ENCODE measurements at regions not wholly inside any gene's neighbourhood (a gene's known extent, or its start where the extent isn't known, plus 50 kb on each side); places are given as distances from the start of the nearest gene placed in this dataset.
"Not testable (repeated sequence)": the region's sequence is repeated elsewhere in the genome, so short reads cannot be mapped to it uniquely, and the experiment has no call there.

DNA sequence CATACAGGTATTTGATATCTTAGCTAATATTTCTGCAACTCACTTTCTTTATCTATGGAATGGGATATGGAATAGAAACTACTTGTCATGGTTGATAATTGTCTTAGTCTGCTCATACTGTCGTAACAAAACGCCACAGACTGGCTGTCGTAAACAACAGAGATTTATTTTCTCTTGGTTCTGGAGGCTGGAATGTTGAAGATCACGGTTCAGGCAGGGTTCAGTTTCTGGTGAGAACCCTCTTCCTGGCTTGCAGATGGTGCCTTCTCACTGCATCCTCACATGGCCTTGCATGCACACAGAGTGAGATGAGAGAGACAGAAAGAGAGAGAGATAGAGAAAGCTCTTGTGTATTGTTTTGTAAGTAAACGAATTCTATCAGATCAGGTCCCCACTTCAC lies 332.7 kb upstream of the MAGI2 start:
- in situ Hi-C loops (cut with HindIII; ENCODE audit: low sequenced_read_pairs): no loop called here

DNA sequence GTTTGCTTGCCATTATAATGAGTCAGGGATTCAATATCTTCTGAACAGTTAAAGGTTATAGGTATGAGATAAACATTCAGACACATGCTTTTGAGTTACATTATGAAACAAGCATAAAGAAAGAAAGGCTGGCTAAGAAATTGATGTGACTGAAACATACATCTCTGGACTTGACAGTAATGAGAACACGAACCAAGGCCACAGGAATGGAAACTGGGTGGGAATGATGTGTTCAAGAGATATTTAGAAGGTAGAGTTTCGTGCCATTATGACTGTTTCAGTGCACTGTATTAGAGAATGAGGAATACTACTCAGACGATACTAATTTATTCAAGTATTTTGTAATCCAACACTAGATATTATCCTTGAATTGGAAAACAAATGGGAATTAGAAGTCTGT lies 332.1 kb upstream of the MAGI2 start:
- in situ Hi-C loops (cut with HindIII; ENCODE audit: low sequenced_read_pairs): no loop called here

DNA sequence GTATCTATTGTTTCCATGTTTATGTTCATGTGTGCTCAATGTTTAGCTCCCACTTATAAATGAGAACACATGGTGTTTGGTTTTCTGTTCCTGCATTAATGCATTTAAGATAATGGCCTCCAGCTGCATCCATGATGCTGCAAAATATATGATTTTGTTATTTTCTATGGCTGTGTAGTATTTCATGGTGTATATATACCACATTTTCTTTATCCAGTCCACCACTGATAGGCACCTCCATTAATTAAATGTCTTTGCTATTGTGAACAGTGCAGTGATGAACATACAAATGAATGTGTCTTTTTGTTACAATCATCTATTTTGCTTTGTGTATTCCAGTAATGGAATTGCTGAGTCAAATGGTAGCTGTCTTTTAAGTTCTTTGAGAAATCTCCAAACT lies 329.4 kb upstream of the MAGI2 start:
- in situ Hi-C loops (cut with HindIII; ENCODE audit: low sequenced_read_pairs): no loop called here

DNA sequence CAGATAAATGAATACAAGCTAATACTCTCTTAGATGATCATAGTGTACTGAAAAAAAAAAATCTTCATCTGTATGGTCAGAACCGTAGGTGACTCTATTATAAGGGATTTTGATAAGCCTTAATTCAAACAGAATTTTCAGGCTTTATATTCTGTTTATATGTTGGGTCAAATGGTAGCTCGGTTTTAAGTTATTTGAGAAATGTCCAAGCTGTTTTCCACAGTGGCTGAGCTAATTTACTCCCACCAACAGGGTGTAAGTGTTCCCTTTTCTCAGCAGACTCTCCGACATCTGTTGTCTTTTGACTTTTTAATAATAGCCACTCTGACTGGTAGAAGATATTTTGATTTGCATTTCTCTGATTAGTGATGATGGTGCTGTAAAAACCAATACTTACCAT lies 328.8 kb upstream of the MAGI2 start:
- in situ Hi-C loops (cut with HindIII; ENCODE audit: low sequenced_read_pairs): no loop called here

DNA sequence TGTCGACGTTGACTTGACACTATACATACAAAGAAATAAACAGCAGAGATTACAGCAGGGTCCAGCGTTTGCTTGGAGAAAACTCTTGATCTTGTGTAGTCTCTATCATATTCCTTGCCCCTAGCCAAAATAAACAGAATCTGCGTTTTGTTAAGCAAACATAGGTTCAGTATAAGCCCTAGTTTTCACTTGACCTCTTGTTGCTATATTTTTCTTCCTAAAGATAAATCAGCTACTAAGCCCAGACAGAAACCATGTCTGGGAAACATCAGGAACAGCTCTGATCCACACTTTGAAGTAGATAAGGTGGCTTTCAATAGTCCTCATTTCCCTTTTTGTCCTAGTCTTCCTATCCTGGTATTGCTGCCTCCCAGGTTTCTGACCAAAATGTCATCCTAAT lies 328.2 kb upstream of the MAGI2 start:
- in situ Hi-C loops (cut with HindIII; ENCODE audit: low sequenced_read_pairs): no loop called here

DNA sequence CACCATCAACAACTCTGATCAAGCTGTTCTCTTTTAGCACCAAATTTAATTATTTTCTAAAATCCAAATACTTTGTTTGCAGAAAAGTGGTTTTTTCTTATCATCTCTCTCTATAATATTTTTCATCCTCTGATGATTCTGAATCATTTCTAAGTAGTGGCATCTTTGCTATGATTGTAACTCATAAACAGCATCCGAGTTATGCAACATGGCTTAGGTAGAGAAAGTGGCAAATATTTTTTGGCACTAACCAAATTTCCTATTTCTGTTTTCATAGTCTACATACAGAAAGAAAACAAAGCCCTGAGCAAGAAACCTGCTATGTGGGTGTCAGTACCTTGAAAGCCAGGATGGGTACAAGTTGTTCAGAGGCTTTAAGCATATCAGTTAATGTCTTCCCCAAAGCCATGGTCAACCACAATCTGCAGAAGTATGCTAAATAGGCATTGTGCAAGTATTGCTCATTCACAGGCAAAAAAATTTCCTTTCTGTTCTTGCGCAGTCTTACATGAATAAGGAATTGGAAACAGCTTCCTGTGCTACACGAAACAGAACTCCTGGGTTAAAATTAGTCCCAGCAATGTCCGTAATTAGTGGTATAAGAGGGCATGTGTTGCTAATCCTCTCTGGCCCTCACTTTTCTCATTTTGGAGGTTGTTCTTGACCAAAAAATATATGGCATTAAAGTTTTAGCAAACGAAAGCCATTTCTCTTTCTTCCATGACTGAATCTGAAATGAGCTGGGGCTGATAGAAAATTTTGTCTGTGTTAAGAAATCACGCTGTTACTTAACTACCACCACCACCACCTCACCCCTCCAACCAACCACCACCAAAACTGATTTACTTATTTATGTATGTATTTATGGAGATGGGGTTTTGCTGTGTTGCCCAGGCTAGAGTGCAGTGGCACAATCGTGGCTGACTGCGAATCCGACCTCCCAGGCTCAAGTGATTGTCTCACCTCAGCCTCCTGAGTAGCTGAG lies 325.6 kb upstream of the MAGI2 start:
- in situ Hi-C loops (cut with HindIII; ENCODE audit: low sequenced_read_pairs): no loop called here

DNA sequence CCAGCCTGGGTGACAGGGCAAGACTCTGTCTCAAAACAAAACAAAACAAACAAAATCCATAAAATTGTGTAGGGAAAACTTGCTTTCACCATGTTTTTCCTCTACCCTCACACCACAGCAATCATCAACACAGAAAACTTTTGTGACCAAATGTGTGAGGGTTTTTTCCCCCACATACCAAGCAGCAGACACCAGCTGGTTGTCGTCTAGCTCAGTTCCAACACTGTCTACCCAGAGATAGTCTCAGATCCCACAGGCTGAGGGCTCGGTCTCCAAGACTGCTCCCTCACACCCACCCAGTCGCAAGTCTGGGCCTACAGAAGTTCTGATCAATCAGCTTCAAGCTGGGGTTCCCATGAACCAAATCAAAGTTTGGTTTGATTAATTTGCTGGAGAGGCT lies 322.4 kb upstream of the MAGI2 start:
- in situ Hi-C loops (cut with HindIII; ENCODE audit: low sequenced_read_pairs): no loop called here

DNA sequence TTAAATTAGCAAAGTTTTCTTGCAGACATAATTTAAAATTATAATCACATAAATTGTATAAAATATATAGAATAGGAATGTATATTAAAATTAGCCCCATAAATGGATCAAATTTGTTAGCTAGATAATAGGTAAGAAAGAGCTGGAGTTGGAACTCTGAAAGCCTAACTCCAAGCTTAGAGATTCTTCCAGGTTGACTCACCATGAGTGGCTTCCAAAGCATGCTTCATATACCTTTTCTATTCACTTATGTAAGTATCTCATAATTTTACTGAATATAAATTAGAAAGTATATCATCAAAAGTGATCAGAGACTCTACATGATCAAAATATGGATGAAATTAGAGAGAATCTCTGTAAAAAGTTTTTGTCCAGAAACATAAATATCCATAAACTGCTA lies 320.7 kb upstream of the MAGI2 start:
- in situ Hi-C loops (cut with HindIII; ENCODE audit: low sequenced_read_pairs): no loop called here

DNA sequence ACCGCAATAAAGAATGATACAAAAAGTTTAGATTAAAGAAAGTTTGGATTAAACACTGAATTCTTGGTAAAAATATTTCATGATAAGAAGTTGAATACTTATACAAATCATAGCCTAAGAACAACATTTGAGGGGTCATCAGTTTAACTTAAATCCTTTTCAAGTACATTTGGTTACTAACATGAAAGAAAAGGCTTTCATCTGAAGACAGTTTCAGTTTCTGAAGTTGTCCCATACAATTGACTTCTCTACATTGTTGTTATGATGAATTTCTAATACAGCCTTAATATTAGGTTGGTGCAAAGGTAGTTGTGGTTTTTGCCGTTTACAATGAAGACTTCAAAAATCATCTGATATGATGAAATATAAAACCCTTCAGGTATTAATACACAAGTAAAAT lies 317.5 kb upstream of the MAGI2 start:
- in situ Hi-C loops (cut with HindIII; ENCODE audit: low sequenced_read_pairs): no loop called here

DNA sequence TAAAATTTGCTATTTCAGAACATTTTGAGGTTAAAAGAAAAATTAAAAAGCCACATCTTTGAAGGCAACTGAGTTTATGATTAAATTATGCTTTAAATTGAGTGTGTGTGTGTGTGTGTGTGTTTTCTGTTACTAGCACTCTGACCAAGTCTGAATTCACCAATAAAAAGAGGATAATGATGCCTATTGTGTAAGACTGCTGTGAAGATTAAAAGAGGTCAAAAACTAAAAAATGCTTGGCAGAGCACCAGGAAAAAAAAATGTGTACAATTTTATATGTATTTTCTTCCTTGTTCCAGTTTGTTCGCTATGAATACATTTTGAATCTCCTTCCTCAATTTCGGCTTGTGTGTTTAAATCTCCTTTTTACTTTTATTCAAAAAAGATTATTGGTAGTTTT lies 316.6 kb upstream of the MAGI2 start:
- in situ Hi-C loops (cut with HindIII; ENCODE audit: low sequenced_read_pairs): no loop called here

DNA sequence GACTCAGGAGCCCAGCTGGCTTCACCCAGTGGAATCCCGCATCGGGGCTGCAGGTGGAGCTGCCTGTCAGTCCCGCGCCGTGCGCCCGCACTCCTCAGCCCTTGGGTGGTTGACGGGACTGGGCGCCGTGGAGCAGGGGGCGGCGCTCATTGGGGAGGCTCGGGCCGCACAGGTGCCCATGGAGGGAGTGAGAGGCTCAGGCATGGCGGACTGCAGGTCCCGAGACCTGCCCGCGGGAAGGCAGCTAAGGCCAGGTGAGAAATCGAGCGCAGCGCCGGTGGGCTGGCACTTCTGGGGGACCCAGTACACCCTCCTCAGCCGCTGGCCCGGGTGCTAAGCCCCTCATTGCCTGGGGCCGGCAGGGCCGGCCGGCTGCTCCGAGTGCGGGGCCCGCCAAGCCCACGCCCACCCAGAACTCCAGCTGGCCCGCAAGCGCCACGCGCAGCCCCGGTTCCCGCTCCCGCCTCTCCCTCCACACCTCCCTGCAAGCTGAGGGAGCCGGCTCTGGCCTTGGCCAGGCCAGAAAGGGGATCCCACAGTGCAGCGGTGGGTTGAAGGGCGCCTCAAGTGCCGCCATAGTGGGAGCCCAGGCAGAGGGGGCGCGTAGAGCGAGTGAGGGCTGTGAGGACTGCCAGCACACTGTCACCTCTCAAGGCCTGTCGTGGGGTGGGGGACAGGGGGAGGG lies 314.6 kb upstream of the MAGI2 start:
- in situ Hi-C loops (cut with HindIII; ENCODE audit: low sequenced_read_pairs): not testable (repeated sequence)

DNA sequence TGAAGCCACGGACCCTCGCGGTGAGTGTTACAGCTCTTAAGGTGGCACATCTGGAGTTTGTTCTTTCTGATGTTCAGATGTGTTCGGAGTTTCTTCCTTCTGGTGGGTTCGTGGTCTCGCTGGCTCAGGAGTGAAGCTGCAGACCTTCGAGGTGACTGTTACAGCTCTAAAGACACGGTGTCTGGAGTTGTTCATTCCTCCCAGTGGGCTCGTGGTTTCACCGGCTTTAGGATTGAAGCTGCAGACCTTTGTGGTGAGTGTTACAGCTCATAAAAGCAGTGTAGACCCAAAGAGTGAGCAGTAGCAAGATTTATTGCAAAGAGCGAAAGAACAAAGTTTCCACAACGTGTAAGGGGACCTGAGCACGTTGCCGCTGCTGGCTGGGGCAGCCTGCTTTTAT lies 313.7 kb upstream of the MAGI2 start:
- in situ Hi-C loops (cut with HindIII; ENCODE audit: low sequenced_read_pairs): not testable (repeated sequence)

DNA sequence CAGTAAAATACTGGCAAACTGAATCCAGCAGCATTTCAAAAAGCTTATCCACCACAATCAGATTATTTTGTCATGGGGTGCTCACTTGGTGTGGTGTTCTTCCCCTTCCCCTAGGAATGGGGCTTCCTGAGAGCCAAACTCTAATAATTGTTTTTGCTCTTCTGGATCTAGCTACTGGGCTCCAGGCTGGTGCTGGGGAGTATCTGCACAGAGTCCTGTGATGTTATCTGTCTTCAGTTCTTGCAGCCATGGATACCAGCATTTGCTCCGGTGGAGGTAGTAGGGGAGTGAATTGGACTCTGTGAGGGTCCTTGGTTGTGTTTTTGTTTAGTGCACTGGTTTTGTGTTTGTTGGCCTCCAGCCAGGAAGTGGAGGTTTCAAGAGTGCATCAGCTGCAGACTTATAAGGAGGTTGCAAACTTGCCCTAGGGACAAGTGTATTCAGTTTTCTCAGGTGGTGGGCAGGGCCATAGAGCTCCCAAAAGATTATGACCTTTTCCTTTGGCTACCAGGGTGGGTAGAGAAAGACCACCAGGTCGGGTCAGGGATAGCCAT lies 308.5 kb upstream of the MAGI2 start:
- in situ Hi-C loops (cut with HindIII; ENCODE audit: low sequenced_read_pairs): no loop called here

DNA sequence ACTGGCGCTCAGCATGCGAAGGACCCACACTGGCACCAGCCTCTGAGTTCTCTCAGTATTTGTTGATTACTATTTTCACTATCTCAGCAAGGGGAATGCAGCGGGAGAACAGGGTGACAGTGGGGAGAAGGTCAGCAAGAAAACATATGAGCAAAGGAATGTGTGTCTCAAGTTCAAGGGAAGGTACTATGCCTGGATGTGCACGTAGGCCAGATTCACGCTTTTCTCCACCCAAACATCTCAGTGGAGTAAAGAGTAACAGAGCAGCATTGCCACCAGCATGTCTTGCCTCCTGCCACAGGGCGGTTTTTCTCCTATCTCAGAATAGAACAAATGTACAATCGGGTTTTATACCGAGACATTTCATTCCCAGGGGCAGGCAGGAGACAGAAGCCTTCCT lies 297.5 kb upstream of the MAGI2 start:
- in situ Hi-C loops (cut with HindIII; ENCODE audit: low sequenced_read_pairs): not testable (repeated sequence)

DNA sequence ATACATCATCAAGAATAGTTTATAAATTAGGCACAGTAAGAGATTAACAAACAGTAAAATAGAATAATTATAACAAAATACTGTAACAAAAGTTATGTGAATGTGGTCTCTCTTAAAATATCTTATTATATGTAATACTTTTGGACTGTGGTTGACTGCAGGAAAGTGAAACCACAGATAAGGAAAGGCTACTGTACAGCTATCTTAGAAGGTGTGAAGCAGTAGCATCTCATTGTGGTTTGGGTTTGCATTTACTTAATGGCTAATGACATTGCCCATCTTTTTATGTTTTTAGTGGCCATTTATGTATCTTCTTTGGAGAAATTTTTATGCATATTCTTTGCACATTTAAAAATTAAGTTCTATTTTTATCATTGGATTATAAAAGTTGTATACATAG lies 296.4 kb upstream of the MAGI2 start:
- in situ Hi-C loops (cut with HindIII; ENCODE audit: low sequenced_read_pairs): no loop called here

DNA sequence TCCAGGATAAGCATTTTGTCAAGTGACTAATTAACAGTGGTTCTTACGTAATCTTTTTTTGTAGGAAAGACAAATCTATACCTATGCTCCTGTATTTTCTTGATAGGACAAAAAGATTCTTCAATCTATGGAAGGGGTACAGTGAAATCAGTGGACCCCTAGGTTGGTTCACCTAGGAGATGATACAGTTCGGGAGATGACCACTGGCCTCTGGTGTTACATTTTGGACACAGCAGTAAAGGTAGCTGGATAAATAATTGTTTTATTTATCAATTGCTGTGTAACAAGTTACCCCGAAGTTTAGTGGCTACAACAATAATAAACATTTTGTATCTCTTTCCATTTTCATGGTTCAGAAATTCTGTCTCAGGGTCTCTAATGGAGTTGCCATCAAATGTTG lies 288.2 kb upstream of the MAGI2 start:
- in situ Hi-C loops (cut with HindIII; ENCODE audit: low sequenced_read_pairs): no loop called here

DNA sequence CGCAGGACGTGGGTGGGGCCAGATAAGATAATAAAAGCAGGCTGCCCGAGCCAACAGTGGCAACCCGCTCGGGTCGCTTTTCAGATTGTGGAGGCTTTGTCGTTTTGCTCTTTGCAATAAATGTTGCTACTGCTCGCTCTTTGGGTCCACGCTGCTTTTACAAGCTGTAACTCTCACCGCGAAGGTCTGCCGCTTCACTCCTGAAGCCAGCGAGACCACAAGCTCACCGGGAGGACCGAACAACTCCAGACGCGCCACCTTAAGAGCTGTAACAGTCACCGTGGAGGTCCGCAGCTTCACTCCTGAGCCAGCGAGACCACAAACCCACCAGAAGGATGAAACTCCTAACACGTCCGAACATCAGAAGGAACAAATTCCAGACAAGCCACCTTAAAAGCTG lies 286.6 kb upstream of the MAGI2 start:
- in situ Hi-C loops (cut with HindIII; ENCODE audit: low sequenced_read_pairs): no loop called here

DNA sequence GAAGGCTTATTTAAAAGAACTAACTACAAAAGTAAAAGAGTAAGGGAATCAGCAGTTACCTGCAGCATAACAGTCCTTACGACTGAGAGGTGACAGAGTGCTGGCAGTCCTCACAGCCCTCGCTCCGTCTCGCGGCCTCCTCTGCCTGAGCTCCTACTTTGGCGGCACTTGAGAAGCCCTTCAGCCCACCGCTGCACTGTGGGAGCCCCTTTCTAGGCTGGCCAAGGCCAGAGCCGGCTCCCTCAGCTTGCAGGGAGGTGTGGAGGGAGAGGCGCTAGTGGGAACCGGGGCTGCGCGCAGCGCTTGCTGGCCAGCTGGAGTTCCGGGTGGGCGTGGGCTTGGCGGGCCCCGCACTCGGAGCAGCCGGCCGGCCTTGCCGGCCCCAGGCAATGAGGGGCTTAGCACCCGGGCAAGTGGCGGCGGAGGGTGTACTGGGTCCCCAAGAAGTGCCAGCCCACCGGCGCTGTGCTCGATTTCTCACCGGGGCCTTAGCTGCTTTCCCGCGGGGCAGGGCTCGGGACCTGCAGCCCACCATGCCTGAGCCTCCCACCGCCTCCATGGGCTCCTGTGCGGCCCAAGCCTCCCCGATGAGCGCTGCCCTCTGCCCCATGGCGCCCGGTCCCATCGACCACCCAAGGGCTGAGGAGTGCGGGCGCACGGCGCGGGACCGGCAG lies 285.7 kb upstream of the MAGI2 start:
- in situ Hi-C loops (cut with HindIII; ENCODE audit: low sequenced_read_pairs): not testable (repeated sequence)

DNA sequence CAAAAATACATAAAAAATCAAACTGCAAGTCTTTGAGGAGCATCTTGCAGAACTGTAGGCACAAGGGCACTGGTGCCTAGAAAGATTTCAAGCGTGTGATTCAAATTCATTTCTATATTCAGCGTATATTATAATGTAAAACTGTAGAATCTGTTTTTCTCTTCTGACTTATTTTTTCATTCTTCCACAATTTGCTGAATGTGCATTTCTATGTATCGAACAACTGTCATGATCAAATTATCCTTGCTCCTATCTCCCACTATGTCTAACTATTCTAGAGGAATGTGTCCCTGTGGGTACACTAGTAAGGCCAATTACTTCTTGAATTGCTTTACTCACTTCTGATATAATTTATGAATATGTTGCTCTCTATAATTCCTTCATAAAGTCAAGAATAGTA lies 283.0 kb upstream of the MAGI2 start:
- in situ Hi-C loops (cut with HindIII; ENCODE audit: low sequenced_read_pairs): no loop called here

DNA sequence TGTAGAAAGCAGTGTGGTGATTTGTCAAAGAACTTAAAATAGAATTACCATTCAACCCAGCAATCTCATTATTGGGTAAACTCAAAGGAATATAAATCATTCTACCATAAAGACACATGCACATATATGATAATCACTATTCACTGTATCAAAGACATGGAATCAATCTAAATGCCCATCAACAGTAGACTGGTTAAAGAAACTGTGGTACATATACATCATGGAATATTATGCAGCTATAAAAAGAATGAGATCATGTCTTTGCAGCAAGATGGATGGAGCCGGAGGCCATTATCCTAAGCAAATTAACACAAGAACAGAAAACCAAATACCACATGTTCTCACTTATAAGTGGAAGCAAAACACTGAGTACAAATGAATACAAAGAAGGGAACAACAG lies 281.5 kb upstream of the MAGI2 start:
- in situ Hi-C loops (cut with HindIII; ENCODE audit: low sequenced_read_pairs): no loop called here

DNA sequence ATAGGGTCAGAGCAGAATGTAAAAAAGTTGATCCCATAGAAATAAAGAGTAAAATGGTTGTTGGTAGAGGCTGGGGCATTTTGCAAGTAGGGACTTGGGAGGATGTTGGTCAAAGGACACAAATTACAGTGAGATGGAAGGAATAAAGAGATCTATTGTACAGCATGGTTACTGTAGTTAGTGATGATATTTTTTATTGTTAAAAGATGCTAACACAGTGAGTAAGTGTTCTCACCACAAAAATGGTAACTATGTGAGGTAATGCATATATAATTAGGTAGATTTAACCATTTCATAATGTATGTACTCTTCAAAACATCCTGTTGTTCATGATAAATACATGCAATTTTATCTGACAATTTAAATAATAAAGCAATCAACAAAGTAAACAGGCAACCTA lies 280.7 kb upstream of the MAGI2 start:
- in situ Hi-C loops (cut with HindIII; ENCODE audit: low sequenced_read_pairs): no loop called here

Data from endothelial cell of hepatic sinusoid (primary cell).